Uterus (tissue), 2 donors: ENCODE measurements at regions not wholly inside any gene's neighbourhood (a gene's known extent, or its start where the extent isn't known, plus 50 kb on each side); places are given as distances from the start of the nearest gene placed in this dataset.

Experiments
- POLR2A ChIP-seq, 2 donors: fragments of 450-650 bp; IDR thresholded peaks; one replicate each; pipeline ENCODE4 v1.6.1; 2016; ENCODE audit warnings: antibody characterized with exemption in 2 of 2, mild to moderate bottlenecking in 1 of 2, moderate library complexity in 1 of 2
- TF ChIP-seq, protein P1 (sequence below), 4 experiments: fragments of 200-600 bp in 2 of 4; fragments of 450-650 bp in 2 of 4; sonication (generic) in 2 of 4; IDR thresholded peaks; one replicate each; pipeline ENCODE4 v1.5.1; 2016 to 2019; ENCODE audit warnings: antibody characterized with exemption in 4 of 4, mild to moderate bottlenecking in 2 of 4, moderate library complexity in 1 of 4

DNA sequence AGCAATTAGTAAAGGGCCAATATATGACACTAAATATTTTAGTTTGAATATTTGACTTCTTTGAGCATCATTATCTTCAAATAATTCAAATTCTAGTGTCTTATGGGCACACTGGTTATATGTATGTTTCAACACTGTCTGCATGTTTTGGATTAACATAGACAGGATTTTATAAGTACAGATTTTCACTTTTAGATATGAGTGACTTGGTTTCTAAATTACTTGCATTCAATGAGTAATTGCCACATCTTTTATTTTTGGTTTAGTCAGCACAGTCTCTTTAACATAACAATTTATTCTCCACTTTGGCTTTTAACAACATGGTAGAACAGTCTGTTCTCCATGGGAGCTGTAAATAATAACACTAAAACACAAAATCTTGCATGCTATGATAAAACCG is 674.8 kb downstream of the TBL1XR1 start:
- TF ChIP-seq POLR2A (IDR thresholded peaks at IDR 0.05) = no peak
- TF ChIP-seq, protein P1, sequence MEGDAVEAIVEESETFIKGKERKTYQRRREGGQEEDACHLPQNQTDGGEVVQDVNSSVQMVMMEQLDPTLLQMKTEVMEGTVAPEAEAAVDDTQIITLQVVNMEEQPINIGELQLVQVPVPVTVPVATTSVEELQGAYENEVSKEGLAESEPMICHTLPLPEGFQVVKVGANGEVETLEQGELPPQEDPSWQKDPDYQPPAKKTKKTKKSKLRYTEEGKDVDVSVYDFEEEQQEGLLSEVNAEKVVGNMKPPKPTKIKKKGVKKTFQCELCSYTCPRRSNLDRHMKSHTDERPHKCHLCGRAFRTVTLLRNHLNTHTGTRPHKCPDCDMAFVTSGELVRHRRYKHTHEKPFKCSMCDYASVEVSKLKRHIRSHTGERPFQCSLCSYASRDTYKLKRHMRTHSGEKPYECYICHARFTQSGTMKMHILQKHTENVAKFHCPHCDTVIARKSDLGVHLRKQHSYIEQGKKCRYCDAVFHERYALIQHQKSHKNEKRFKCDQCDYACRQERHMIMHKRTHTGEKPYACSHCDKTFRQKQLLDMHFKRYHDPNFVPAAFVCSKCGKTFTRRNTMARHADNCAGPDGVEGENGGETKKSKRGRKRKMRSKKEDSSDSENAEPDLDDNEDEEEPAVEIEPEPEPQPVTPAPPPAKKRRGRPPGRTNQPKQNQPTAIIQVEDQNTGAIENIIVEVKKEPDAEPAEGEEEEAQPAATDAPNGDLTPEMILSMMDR (IDR thresholded peaks at IDR 0.05) = no peak
